ENCODE measurements at regions not wholly inside any gene's neighbourhood (a gene's known extent, or its start where the extent isn't known, plus 50 kb on each side); places are given as distances from the start of the nearest gene placed in this dataset.

- H3K4me2 ChIP-seq (ENCODE audit: insufficient read depth, low read length), result no peak overlapping the region
- H3K4me1 ChIP-seq (ENCODE audit: insufficient read depth, low read length), result no peaks in the 10 kb centered on the region
- no peak overlapping the region for H3K4me3 ChIP-seq (ENCODE audit: insufficient read depth, low read length)
- no peaks in the 10 kb centered on the region for H4K20me1 ChIP-seq (ENCODE audit: insufficient read depth, low read length)
- no peak overlapping the region for H2AFZ ChIP-seq (ENCODE audit: low read length)
- H3K9me3 ChIP-seq (ENCODE audit: low read depth, low read length), result no peaks in the 10 kb centered on the region
- no peaks in the 10 kb centered on the region for H3K79me2 ChIP-seq (ENCODE audit: insufficient read depth, low read length)
- no peaks in the 10 kb centered on the region for H3K36me3 ChIP-seq (ENCODE audit: insufficient read depth, low read length)
- H3K27ac ChIP-seq (ENCODE audit: low read depth, low read length), result no peak overlapping the region
- DNase-seq (ENCODE audit: insufficient read length, low spot score, missing footprints), result no peak
- TF ChIP-seq CTCF (IDR thresholded peaks at IDR 0.05; ENCODE audit: extremely low read depth, low read depth, low read length), result no peak
- no peaks in the 10 kb centered on the region for H3K27me3 ChIP-seq (ENCODE audit: insufficient read depth, low read length)
Measured at GRCh38 chr1:188218289-188218688, 1389.5 kb downstream of the PLA2G4A start.

- H4K20me1 ChIP-seq (ENCODE audit: insufficient read depth, low read length), result no peaks in the 10 kb centered on the region
- H3K27me3 ChIP-seq (ENCODE audit: insufficient read depth, low read length), result no peaks in the 10 kb centered on the region
- H3K9me3 ChIP-seq (ENCODE audit: low read depth, low read length), result no peaks in the 10 kb centered on the region
- H3K4me3 ChIP-seq (ENCODE audit: insufficient read depth, low read length), result no peak overlapping the region
- no peak overlapping the region for H3K27ac ChIP-seq (ENCODE audit: low read depth, low read length)
- no peak overlapping the region for H2AFZ ChIP-seq (ENCODE audit: low read length)
- H3K79me2 ChIP-seq (ENCODE audit: insufficient read depth, low read length), result no peaks in the 10 kb centered on the region
- no peak for DNase-seq (ENCODE audit: insufficient read length, low spot score, missing footprints)
- no peaks in the 10 kb centered on the region for H3K36me3 ChIP-seq (ENCODE audit: insufficient read depth, low read length)
- H3K4me1 ChIP-seq (ENCODE audit: insufficient read depth, low read length), result no peaks in the 10 kb centered on the region
- H3K4me2 ChIP-seq (ENCODE audit: insufficient read depth, low read length), result no peak overlapping the region
- no peak for TF ChIP-seq CTCF (IDR thresholded peaks at IDR 0.05; ENCODE audit: extremely low read depth, low read depth, low read length)
Measured at GRCh38 chr1:188220051-188220450, 1391.3 kb downstream of the PLA2G4A start.

- Histone ChIP-seq H3K79me2 (ENCODE audit: insufficient read depth, low read length) (no peaks in the 10 kb centered on the region), H3K4me2 (ENCODE audit: insufficient read depth, low read length) (no peak overlapping the region), H3K4me1 (ENCODE audit: insufficient read depth, low read length) (no peaks in the 10 kb centered on the region), H2AFZ (ENCODE audit: low read length) (no peak overlapping the region), H3K27ac (ENCODE audit: low read depth, low read length) (no peak overlapping the region), H3K27me3 (ENCODE audit: insufficient read depth, low read length) (no peaks in the 10 kb centered on the region), H3K4me3 (ENCODE audit: insufficient read depth, low read length) (no peak overlapping the region), H4K20me1 (ENCODE audit: insufficient read depth, low read length) (no peaks in the 10 kb centered on the region), H3K36me3 (ENCODE audit: insufficient read depth, low read length) (no peaks in the 10 kb centered on the region), H3K9me3 (ENCODE audit: low read depth, low read length) (peaks cover 3% of the 10 kb centered on the region)
- no peak for DNase-seq (ENCODE audit: insufficient read length, low spot score, missing footprints)
- no peak for TF ChIP-seq CTCF (IDR thresholded peaks at IDR 0.05; ENCODE audit: extremely low read depth, low read depth, low read length)
Measured at GRCh38 chr1:188224263-188224662, 1395.5 kb downstream of the PLA2G4A start.

GRCh38 chr1:188225975-188226374 lies 1397.2 kb downstream of the PLA2G4A start:
- no peak for TF ChIP-seq CTCF (IDR thresholded peaks at IDR 0.05; ENCODE audit: extremely low read depth, low read depth, low read length)
- Histone ChIP-seq H3K4me2 (ENCODE audit: insufficient read depth, low read length) (no peak overlapping the region), H4K20me1 (ENCODE audit: insufficient read depth, low read length) (no peaks in the 10 kb centered on the region), H3K36me3 (ENCODE audit: insufficient read depth, low read length) (no peaks in the 10 kb centered on the region), H3K27ac (ENCODE audit: low read depth, low read length) (no peak overlapping the region), H3K79me2 (ENCODE audit: insufficient read depth, low read length) (no peaks in the 10 kb centered on the region), H2AFZ (ENCODE audit: low read length) (no peak overlapping the region), H3K4me3 (ENCODE audit: insufficient read depth, low read length) (no peak overlapping the region), H3K27me3 (ENCODE audit: insufficient read depth, low read length) (no peaks in the 10 kb centered on the region), H3K9me3 (ENCODE audit: low read depth, low read length) (peaks cover 3% of the 10 kb centered on the region), H3K4me1 (ENCODE audit: insufficient read depth, low read length) (no peaks in the 10 kb centered on the region)
- no peak for DNase-seq (ENCODE audit: insufficient read length, low spot score, missing footprints)
